ENCODE measurements at regions not wholly inside any gene's neighbourhood (a gene's known extent, or its start where the extent isn't known, plus 50 kb on each side); places are given as distances from the start of the nearest gene placed in this dataset.

DNA sequence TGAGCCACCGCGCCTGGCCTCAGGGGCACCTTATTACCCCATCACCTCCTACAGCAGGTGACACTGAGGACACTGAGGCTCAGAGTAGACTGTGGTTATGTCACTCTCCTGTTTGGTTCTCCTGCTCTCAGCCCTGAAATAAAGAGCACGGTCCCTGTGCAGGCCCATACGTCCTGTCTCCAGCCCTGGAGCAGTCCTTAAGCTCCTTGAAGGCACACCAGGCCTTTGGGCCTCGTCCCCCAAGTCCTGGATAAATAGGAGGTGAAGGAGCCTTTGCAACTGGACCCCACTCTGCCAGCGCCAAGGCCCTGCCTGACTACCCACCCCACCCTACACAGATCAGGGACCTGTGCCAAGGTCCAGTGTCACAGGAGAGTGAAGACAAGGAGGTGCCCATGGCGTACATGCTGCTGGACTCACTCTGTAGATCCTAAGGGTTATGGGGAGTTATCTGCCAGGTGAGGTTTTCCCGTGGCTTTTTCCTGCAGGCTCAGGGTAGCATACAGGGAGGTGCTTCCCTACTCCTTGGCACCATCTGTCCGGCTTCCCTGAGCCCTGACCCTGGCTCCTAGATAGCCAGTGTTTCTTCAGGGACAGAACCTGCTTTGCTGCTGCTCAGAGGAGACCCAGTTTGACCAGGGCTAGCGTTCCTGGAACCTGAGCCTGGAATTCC, 253.2 kb downstream of the SEC14L1 start:
- TF ChIP-seq TAF1 (IDR thresholded peaks at IDR 0.05; ENCODE audit: borderline replicate concordance, insufficient read depth, low read length) (no peak), FOXP2 (optimal IDR thresholded peaks at IDR 0.05; ENCODE audit: borderline replicate concordance, extremely low read depth, extremely low read length, insufficient read depth) (no peak), SIN3A (IDR thresholded peaks at IDR 0.05; ENCODE audit: borderline replicate concordance, insufficient read depth, low read length) (no peak), POLR2AphosphoS5 (IDR thresholded peaks at IDR 0.05; ENCODE audit: low read depth, low read length) (no peak)
- TF ChIP-seq, protein P1, sequence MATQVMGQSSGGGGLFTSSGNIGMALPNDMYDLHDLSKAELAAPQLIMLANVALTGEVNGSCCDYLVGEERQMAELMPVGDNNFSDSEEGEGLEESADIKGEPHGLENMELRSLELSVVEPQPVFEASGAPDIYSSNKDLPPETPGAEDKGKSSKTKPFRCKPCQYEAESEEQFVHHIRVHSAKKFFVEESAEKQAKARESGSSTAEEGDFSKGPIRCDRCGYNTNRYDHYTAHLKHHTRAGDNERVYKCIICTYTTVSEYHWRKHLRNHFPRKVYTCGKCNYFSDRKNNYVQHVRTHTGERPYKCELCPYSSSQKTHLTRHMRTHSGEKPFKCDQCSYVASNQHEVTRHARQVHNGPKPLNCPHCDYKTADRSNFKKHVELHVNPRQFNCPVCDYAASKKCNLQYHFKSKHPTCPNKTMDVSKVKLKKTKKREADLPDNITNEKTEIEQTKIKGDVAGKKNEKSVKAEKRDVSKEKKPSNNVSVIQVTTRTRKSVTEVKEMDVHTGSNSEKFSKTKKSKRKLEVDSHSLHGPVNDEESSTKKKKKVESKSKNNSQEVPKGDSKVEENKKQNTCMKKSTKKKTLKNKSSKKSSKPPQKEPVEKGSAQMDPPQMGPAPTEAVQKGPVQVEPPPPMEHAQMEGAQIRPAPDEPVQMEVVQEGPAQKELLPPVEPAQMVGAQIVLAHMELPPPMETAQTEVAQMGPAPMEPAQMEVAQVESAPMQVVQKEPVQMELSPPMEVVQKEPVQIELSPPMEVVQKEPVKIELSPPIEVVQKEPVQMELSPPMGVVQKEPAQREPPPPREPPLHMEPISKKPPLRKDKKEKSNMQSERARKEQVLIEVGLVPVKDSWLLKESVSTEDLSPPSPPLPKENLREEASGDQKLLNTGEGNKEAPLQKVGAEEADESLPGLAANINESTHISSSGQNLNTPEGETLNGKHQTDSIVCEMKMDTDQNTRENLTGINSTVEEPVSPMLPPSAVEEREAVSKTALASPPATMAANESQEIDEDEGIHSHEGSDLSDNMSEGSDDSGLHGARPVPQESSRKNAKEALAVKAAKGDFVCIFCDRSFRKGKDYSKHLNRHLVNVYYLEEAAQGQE (IDR thresholded peaks at IDR 0.05; ENCODE audit: insufficient read depth in 1 of 2, low read depth in 2 of 2, low read length in 2 of 2): no peak

DNA sequence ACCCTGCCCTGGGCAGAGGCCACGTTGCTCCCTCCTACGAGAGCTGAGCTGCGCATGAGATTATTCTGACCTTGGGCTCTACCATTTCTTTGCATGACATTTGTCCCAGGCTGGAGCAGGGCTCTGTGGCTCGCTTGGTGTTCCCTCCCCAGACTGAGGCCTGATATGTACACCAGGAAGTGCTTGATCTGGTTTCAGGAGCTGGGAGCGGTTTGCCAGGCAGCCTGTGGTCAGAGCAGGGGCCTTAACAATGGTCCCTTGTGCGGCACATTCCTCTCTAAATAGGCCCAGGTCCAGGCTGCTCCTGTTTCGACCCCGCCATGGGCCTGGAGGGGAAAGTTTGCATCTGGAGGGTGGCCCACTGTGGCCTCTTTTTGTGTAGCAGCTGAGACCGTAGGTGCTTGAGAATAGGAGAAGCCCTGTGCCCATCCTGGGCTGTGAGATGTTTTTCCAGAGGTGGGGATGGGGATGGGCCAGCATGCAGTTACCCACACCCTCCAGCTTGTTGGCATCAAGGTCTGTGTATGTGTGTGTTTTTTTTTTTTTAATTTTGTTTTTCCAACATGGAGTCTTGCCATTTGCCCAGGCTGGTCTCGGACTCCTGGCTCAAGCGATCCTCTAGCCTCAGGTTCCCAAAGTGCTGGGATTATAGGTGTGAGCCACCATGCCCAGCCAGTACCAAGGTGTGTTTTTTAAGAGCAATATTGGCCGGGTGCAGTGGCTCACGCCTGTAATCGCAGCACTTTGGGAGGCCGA, 253.9 kb downstream of the SEC14L1 start:
- TF ChIP-seq FOXP2 (optimal IDR thresholded peaks at IDR 0.05; ENCODE audit: borderline replicate concordance, extremely low read depth, extremely low read length, insufficient read depth): no peak
- TF ChIP-seq, protein P1 (IDR thresholded peaks at IDR 0.05; ENCODE audit: insufficient read depth in 1 of 2, low read depth in 2 of 2, low read length in 2 of 2): no peak
- no peak for TF ChIP-seq POLR2AphosphoS5 (IDR thresholded peaks at IDR 0.05; ENCODE audit: low read depth, low read length)
- TF ChIP-seq TAF1 (IDR thresholded peaks at IDR 0.05; ENCODE audit: borderline replicate concordance, insufficient read depth, low read length): no peak
- no peak for TF ChIP-seq SIN3A (IDR thresholded peaks at IDR 0.05; ENCODE audit: borderline replicate concordance, insufficient read depth, low read length)

DNA sequence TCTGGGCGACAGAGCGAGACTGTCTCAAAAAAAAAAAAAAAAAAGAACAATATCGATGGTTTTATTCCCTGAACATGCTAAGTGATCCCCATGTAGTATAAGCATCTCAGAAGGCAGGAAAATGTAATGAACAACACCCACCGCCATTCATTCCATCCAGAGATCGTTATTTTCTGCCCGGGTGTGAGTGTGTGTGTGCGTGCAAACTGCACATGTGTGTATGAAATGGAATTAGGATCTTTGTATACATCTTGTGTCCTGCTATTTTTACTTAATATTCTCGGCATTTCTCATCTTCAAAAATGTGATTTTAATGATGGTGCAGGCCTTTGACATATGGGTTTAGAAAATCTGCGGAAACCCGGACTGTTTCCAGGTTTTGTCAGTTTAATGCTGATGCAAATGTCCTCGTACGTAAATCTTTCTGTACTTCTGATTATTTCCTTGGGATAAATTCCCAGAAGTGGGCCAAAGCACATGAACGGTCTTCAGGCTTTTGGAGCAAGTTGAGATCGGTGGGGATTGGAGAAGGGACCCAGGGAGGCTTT, 254.8 kb downstream of the SEC14L1 start:
- no peak for TF ChIP-seq POLR2AphosphoS5 (IDR thresholded peaks at IDR 0.05; ENCODE audit: low read depth, low read length)
- no peak for TF ChIP-seq SIN3A (IDR thresholded peaks at IDR 0.05; ENCODE audit: borderline replicate concordance, insufficient read depth, low read length)
- TF ChIP-seq FOXP2 (optimal IDR thresholded peaks at IDR 0.05; ENCODE audit: borderline replicate concordance, extremely low read depth, extremely low read length, insufficient read depth): no peak
- no peak for TF ChIP-seq TAF1 (IDR thresholded peaks at IDR 0.05; ENCODE audit: borderline replicate concordance, insufficient read depth, low read length)
- TF ChIP-seq, protein P1 (IDR thresholded peaks at IDR 0.05; ENCODE audit: insufficient read depth in 1 of 2, low read depth in 2 of 2, low read length in 2 of 2): no peak

DNA sequence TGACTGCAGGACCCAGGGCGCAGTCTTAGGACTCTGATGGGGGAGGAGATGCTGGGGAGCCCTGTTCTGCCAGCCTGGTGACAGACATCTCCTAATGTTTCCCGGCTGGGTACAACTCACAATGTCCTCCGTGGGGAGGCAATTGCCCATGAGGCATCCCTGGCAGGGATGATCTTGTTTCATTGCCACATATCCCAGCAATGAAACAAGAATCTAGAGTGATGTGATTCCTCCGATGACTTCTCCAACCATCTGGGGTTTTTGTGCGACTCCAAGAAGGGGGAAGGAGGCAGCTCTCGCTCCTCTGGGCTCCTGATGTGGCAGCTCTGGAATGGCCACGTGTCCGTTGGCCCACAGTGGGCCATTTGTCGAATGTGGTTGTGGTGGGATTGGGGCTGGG, 255.8 kb downstream of the SEC14L1 start:
- TF ChIP-seq SIN3A (IDR thresholded peaks at IDR 0.05; ENCODE audit: borderline replicate concordance, insufficient read depth, low read length): no peak
- no peak for TF ChIP-seq TAF1 (IDR thresholded peaks at IDR 0.05; ENCODE audit: borderline replicate concordance, insufficient read depth, low read length)
- TF ChIP-seq POLR2AphosphoS5 (IDR thresholded peaks at IDR 0.05; ENCODE audit: low read depth, low read length): no peak
- TF ChIP-seq, protein P1 (IDR thresholded peaks at IDR 0.05; ENCODE audit: insufficient read depth in 1 of 2, low read depth in 2 of 2, low read length in 2 of 2): no peak
- TF ChIP-seq FOXP2 (optimal IDR thresholded peaks at IDR 0.05; ENCODE audit: borderline replicate concordance, extremely low read depth, extremely low read length, insufficient read depth): no peak

Data from PFSK-1 (cell line).